Ovary (tissue), 1 donor: ENCODE measurements at regions not wholly inside any gene's neighbourhood (a gene's known extent, or its start where the extent isn't known, plus 50 kb on each side); places are given as distances from the start of the nearest gene placed in this dataset.

Source experiments
- EP300 ChIP-seq: sonication (generic); formaldehyde crosslinking; IDR thresholded peaks from one replicate; pipeline ENCODE4 v1.6.1; 2017; ENCODE audit warnings: antibody characterized with exemption
- POLR2A ChIP-seq: fragments of 450-650 bp; IDR thresholded peaks from one replicate; pipeline ENCODE4 v1.6.1; 2017; ENCODE audit warnings: antibody characterized with exemption, mild to moderate bottlenecking, moderate library complexity

DNA sequence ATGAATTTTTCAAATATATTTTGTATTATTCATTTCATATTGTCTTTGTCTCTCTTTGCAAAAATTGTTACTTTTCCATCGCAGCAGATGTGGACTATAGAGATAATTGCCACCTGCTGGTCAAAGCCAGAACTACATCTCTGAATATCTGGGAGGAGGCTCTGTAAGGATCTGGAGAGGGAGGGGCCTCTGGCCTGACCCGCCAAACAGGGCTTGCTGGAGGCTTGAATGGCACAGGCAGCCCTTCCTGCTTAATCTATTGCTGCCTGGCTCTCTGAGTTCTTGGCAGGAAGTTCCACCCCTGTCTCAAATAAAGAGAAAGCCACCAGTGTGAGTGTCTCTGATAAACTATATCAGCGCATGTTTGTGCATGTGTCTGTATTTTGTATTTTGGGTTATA, 132.4 kb downstream of the ZMAT1 start:
- TF ChIP-seq EP300 (no peak), POLR2A (no peak)
